ENCODE measurements at regions not wholly inside any gene's neighbourhood (a gene's known extent, or its start where the extent isn't known, plus 50 kb on each side); places are given as distances from the start of the nearest gene placed in this dataset.

GRCh38 chr3:164390046-164390445 is 688.2 kb downstream of the SI start:
- no peak for TF ChIP-seq SP1 (CRISPR knock-in tag; IDR thresholded peaks at IDR 0.05)
- TF ChIP-seq RBM39 (optimal IDR thresholded peaks at IDR 0.05; ENCODE audit: low read depth, low read length) = no peak
- TF ChIP-seq CTCF (IDR thresholded peaks at IDR 0.05 in 2 of 3, conservative IDR thresholded peaks at IDR 0.05 in 1 of 3; ENCODE audit: insufficient read depth in 2 of 3, low read depth in 1 of 3, low read length in 3 of 3) = no peak
- no peak for TF ChIP-seq RBM34 (IDR thresholded peaks at IDR 0.05; ENCODE audit: borderline replicate concordance, insufficient read depth, low read length)
- no peak for TF ChIP-seq ZNF354B (CRISPR knock-in tag; IDR thresholded peaks at IDR 0.05)
- TF ChIP-seq REST (IDR thresholded peaks at IDR 0.05; ENCODE audit: borderline replicate concordance) = no peak
- TF ChIP-seq REST (CRISPR knock-in tag; IDR thresholded peaks at IDR 0.05; ENCODE audit: low read depth) = no peak
- TF ChIP-seq CBFB (CRISPR knock-in tag; IDR thresholded peaks at IDR 0.05) = no peak
- TF ChIP-seq ZNF224 (CRISPR knock-in tag; IDR thresholded peaks at IDR 0.05) = no peak
- TF ChIP-seq, protein P1, sequence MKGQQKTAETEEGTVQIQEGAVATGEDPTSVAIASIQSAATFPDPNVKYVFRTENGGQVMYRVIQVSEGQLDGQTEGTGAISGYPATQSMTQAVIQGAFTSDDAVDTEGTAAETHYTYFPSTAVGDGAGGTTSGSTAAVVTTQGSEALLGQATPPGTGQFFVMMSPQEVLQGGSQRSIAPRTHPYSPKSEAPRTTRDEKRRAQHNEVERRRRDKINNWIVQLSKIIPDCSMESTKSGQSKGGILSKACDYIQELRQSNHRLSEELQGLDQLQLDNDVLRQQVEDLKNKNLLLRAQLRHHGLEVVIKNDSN (CRISPR knock-in tag; IDR thresholded peaks at IDR 0.05) = no peak
- no peak for TF ChIP-seq RHOXF2B (CRISPR knock-in tag; conservative IDR thresholded peaks at IDR 0.05)
- TF ChIP-seq GABPB1 (CRISPR knock-in tag; IDR thresholded peaks at IDR 0.05) = no peak
- TF ChIP-seq ZZZ3 (IDR thresholded peaks at IDR 0.05) = no peak
- TF ChIP-seq, protein P2, sequence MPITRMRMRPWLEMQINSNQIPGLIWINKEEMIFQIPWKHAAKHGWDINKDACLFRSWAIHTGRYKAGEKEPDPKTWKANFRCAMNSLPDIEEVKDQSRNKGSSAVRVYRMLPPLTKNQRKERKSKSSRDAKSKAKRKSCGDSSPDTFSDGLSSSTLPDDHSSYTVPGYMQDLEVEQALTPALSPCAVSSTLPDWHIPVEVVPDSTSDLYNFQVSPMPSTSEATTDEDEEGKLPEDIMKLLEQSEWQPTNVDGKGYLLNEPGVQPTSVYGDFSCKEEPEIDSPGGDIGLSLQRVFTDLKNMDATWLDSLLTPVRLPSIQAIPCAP (CRISPR knock-in tag; IDR thresholded peaks at IDR 0.05; ENCODE audit: borderline replicate concordance) = no peak
